GM18873 (cell line): ENCODE measurements at regions not wholly inside any gene's neighbourhood (a gene's known extent, or its start where the extent isn't known, plus 50 kb on each side); places are given as distances from the start of the nearest gene placed in this dataset.

Source experiments
- ATAC-seq: cut with Tn5 transposase; IDR thresholded peaks from one replicate; pipeline ENCODE4 v1.9.1; 2021; ENCODE audit warnings: mild to moderate bottlenecking, moderate library complexity, moderate number of reproducible peaks; ENCODE audit not compliant: unreplicated experiment, low FRiP score

GRCh38 chr2:74735009-74735408, 81.0 kb downstream of the SEMA4F start:
- no peak for ATAC-seq

- ATAC-seq: no peak
Observed at GRCh38 chr2:74735564-74735963, 81.5 kb downstream of the SEMA4F start.

- ATAC-seq: no peak
Observed at GRCh38 chr2:74736589-74736988, 82.5 kb downstream of the SEMA4F start.

- no peak for ATAC-seq
Observed at GRCh38 chr2:74738586-74738985, 84.5 kb downstream of the SEMA4F start.

- no peak for ATAC-seq
Observed at GRCh38 chr2:74739129-74739528, 85.1 kb downstream of the SEMA4F start.

GRCh38 chr2:74739733-74740241, 85.7 kb downstream of the SEMA4F start:
- no peak for ATAC-seq

- no peak for ATAC-seq
Observed at GRCh38 chr2:74740395-74740740, 86.3 kb downstream of the SEMA4F start.

GRCh38 chr2:74740741-74741431, 86.8 kb downstream of the SEMA4F start:
- ATAC-seq: no peak

- no peak for ATAC-seq
Observed at GRCh38 chr2:74741629-74742028, 87.6 kb downstream of the SEMA4F start.

- ATAC-seq: no peak
Observed at GRCh38 chr2:74742471-74742870, 88.4 kb downstream of the SEMA4F start.

- ATAC-seq: no peak
Observed at GRCh38 chr2:74743039-74743438, 89.0 kb downstream of the SEMA4F start.

- no peak for ATAC-seq
Observed at GRCh38 chr2:74743778-74744177, 89.7 kb downstream of the SEMA4F start.

- no peak for ATAC-seq
Observed at GRCh38 chr2:74744731-74745515, 89.0 kb upstream of the HK2 start.

- no peak for ATAC-seq
Observed at GRCh38 chr2:74745766-74746165, 88.2 kb upstream of the HK2 start.

- ATAC-seq: no peak
Observed at GRCh38 chr2:74746480-74746879, 87.4 kb upstream of the HK2 start.

GRCh38 chr2:74747411-74748080, 86.4 kb upstream of the HK2 start:
- ATAC-seq: no peak

- no peak for ATAC-seq
Observed at GRCh38 chr2:74748665-74749064, 85.3 kb upstream of the HK2 start.

- no peak for ATAC-seq
Observed at GRCh38 chr2:74749432-74749831, 84.5 kb upstream of the HK2 start.

GRCh38 chr2:74751981-74752851, 81.7 kb upstream of the HK2 start:
- no peak for ATAC-seq

GRCh38 chr2:74755386-74755785, 78.5 kb upstream of the HK2 start:
- no peak for ATAC-seq
